GM12875 (cell line): ENCODE measurements at regions not wholly inside any gene's neighbourhood (a gene's known extent, or its start where the extent isn't known, plus 50 kb on each side); places are given as distances from the start of the nearest gene placed in this dataset.

Experiments
- H3K4me3 ChIP-seq: one replicate; pipeline ENCODE4 v1.5.1; 2011; ENCODE audit warnings: low read depth, low read length, control low read depth
- TF ChIP-seq, protein P1 (sequence below): IDR thresholded peaks from 2 replicates; pipeline ENCODE4 v1.5.1; 2011; ENCODE audit warnings: low read depth, mild to moderate bottlenecking, control low read depth, inconsistent platforms, low read length, moderate library complexity, borderline replicate concordance; ENCODE audit not compliant: insufficient read depth

DNA sequence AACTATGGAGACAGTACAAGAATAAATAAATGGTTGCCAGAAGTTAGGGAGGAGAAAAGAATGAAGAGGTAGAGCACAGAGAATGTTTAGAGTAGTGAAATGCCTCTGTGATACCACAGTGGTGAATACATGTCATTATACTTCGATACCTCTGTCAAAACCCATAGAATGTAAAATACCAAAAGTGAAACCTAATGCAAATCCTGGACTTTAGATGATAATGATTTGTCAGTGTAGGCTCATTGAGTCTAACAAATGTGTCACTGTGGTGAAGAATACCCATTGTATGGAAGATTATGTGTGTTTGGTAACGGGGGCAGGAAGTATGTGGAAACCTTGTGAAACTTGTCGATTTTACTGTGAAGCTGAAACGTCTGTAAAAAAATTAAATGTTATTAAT, 1106.5 kb upstream of the TMPRSS15 start:
- TF ChIP-seq, protein P1, sequence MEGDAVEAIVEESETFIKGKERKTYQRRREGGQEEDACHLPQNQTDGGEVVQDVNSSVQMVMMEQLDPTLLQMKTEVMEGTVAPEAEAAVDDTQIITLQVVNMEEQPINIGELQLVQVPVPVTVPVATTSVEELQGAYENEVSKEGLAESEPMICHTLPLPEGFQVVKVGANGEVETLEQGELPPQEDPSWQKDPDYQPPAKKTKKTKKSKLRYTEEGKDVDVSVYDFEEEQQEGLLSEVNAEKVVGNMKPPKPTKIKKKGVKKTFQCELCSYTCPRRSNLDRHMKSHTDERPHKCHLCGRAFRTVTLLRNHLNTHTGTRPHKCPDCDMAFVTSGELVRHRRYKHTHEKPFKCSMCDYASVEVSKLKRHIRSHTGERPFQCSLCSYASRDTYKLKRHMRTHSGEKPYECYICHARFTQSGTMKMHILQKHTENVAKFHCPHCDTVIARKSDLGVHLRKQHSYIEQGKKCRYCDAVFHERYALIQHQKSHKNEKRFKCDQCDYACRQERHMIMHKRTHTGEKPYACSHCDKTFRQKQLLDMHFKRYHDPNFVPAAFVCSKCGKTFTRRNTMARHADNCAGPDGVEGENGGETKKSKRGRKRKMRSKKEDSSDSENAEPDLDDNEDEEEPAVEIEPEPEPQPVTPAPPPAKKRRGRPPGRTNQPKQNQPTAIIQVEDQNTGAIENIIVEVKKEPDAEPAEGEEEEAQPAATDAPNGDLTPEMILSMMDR: no peak
- no peak overlapping the region for H3K4me3 ChIP-seq

- TF ChIP-seq, protein P1: no peak
- no peak overlapping the region for H3K4me3 ChIP-seq
Measured at GRCh38 chr21:19510653-19511052, 1107.1 kb upstream of the TMPRSS15 start.

- TF ChIP-seq, protein P1: no peak
- H3K4me3 ChIP-seq: no peak overlapping the region
Measured at GRCh38 chr21:19522381-19522780, 1118.8 kb upstream of the TMPRSS15 start.

- no peak overlapping the region for H3K4me3 ChIP-seq
- TF ChIP-seq, protein P1: no peak
Measured at GRCh38 chr21:19523061-19523460, 1119.5 kb upstream of the TMPRSS15 start.

- TF ChIP-seq, protein P1: no peak
- H3K4me3 ChIP-seq: no peak overlapping the region
Measured at GRCh38 chr21:19523746-19524145, 1120.2 kb upstream of the TMPRSS15 start.

- no peak overlapping the region for H3K4me3 ChIP-seq
- TF ChIP-seq, protein P1: no peak
Measured at GRCh38 chr21:19529031-19529430, 1125.4 kb upstream of the TMPRSS15 start.

- TF ChIP-seq, protein P1: no peak
- no peak overlapping the region for H3K4me3 ChIP-seq
Measured at GRCh38 chr21:19535356-19535755, 1131.8 kb upstream of the TMPRSS15 start.
